ENCODE measurements at regions not wholly inside any gene's neighbourhood (a gene's known extent, or its start where the extent isn't known, plus 50 kb on each side); places are given as distances from the start of the nearest gene placed in this dataset.

- DNase-seq (ENCODE audit: low read depth) = no peak
- TF ChIP-seq, protein P1, sequence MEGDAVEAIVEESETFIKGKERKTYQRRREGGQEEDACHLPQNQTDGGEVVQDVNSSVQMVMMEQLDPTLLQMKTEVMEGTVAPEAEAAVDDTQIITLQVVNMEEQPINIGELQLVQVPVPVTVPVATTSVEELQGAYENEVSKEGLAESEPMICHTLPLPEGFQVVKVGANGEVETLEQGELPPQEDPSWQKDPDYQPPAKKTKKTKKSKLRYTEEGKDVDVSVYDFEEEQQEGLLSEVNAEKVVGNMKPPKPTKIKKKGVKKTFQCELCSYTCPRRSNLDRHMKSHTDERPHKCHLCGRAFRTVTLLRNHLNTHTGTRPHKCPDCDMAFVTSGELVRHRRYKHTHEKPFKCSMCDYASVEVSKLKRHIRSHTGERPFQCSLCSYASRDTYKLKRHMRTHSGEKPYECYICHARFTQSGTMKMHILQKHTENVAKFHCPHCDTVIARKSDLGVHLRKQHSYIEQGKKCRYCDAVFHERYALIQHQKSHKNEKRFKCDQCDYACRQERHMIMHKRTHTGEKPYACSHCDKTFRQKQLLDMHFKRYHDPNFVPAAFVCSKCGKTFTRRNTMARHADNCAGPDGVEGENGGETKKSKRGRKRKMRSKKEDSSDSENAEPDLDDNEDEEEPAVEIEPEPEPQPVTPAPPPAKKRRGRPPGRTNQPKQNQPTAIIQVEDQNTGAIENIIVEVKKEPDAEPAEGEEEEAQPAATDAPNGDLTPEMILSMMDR (conservative IDR thresholded peaks at IDR 0.05; ENCODE audit: low read length) = no peak
Observed at GRCh38 chr16:82452004-82452756, 174.6 kb upstream of the CDH13 start.

DNA sequence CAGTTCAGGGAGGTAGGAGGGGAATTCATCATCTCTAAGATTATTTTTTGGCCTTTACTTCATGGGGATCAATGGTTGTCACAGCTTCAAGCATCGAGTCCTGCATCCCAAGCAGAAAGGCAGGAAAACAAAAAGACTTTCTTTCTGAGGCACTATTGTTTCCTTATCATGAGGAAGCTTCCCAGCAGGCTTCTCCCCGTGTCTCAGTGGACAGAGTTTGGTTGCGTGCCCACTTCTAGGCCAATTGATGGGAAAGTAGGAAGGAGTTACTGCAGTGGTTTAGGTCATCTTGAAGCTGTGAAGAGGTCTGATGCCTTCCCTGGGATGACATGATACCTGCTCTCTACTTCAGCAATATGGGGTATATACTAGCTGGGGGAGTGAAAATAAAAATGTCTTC lies 175.3 kb upstream of the CDH13 start:
- no peak overlapping the region for H3K4me3 ChIP-seq (ENCODE audit: low read length)
- TF ChIP-seq, protein P1 (conservative IDR thresholded peaks at IDR 0.05; ENCODE audit: low read length) = no peak
- DNase-seq (ENCODE audit: low read depth) = no peak

More at GRCh38 chr16:82452004-82452756, 174.6 kb upstream of the CDH13 start:
- H3K4me3 ChIP-seq (ENCODE audit: low read length) = no peak overlapping the region

GRCh38 chr16:82440336-82440735 lies 186.4 kb upstream of the CDH13 start:
- TF ChIP-seq, protein P1 (conservative IDR thresholded peaks at IDR 0.05; ENCODE audit: low read length) = no peak
- no peak for DNase-seq (ENCODE audit: low read depth)
- H3K4me3 ChIP-seq (ENCODE audit: low read length) = no peak overlapping the region

GRCh38 chr16:82439678-82440293 lies 187.0 kb upstream of the CDH13 start:
- TF ChIP-seq, protein P1 (conservative IDR thresholded peaks at IDR 0.05; ENCODE audit: low read length) = peak; percentile 64
- DNase-seq (ENCODE audit: low read depth) = peak; percentile 10
- H3K4me3 ChIP-seq (ENCODE audit: low read length) = no peak overlapping the region

DNA sequence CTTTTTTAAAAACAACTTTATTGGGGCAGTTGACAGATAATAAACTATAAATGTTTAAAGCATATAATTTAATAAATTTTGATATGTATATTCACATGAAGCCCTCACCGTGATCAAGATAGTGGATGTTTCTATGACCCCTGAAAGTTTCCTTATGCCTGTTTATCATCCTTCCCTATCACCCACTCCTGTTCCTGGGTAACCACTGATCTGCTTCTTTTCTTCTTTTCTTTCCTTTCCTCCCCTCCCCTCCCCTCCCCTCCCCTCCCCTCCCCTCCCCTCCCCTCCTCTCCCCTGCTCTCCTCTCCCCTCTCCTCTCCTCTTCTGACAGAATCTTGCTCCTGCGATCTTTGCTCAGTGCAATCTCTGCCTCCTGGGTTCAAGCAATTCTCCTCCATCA lies 193.7 kb upstream of the CDH13 start:
- TF ChIP-seq, protein P1 (conservative IDR thresholded peaks at IDR 0.05; ENCODE audit: low read length) = no peak
- H3K4me3 ChIP-seq (ENCODE audit: low read length) = no peak overlapping the region
- no peak for DNase-seq (ENCODE audit: low read depth)

DNA sequence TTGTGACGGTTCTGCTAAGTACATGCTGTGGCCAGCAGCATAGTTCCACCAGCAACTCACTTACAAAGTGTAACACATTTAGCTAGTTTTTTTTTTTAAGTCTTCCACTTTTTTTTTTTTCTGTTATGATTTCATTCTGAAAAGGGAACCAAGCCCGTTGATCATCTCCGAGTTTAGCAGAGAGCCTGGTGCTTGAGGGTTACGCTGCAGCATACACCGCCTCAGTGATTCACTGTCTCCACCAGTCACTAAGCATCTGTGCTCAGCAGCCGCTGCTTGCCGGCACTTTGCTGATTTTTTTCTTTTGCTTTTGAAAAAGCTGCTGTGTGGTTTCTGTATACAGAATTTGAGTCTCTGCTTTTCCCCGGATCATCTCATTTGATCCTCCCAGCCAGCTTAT lies 194.5 kb upstream of the CDH13 start:
- no peak overlapping the region for H3K4me3 ChIP-seq (ENCODE audit: low read length)
- TF ChIP-seq, protein P1 (conservative IDR thresholded peaks at IDR 0.05; ENCODE audit: low read length) = no peak
- DNase-seq (ENCODE audit: low read depth) = peak; percentile 16

- TF ChIP-seq, protein P1 (conservative IDR thresholded peaks at IDR 0.05; ENCODE audit: low read length) = no peak
- no peak overlapping the region for H3K4me3 ChIP-seq (ENCODE audit: low read length)
- no peak for DNase-seq (ENCODE audit: low read depth)
Observed at GRCh38 chr16:82425661-82426060, 201.1 kb upstream of the CDH13 start.
